Fibroblast of lung (primary cell): ENCODE measurements at regions not wholly inside any gene's neighbourhood (a gene's known extent, or its start where the extent isn't known, plus 50 kb on each side); places are given as distances from the start of the nearest gene placed in this dataset.
"Not testable (repeated sequence)": the region's sequence is repeated elsewhere in the genome, so short reads cannot be mapped to it uniquely, and the experiment has no call there.

ENCODE experiments used
- DNase-seq, 2 donors: peaks; one replicate each; pipeline versions ENCODE4 v3.0.0 to v3.0.0-alpha.2; 2010; ENCODE audit warnings: low read depth in 2 of 2
- H2AFZ ChIP-seq: 2 replicates; pipeline ENCODE4 v1.5.1; 2012; ENCODE audit warnings: low read length, control low read depth, inconsistent platforms
- H3K27ac ChIP-seq: 2 replicates; pipeline ENCODE4 v1.5.1; 2011; ENCODE audit warnings: low read length, control low read depth; ENCODE audit not compliant: insufficient read depth
- H3K27me3 ChIP-seq: 2 replicates; pipeline ENCODE4 v1.5.1; 2011; ENCODE audit warnings: mild to moderate bottlenecking, low read length; ENCODE audit not compliant: control insufficient read depth, insufficient read depth
- H3K36me3 ChIP-seq: 2 replicates; pipeline ENCODE4 v1.5.1; 2011; ENCODE audit warnings: low read length; ENCODE audit not compliant: control insufficient read depth, insufficient read depth
- H3K4me1 ChIP-seq: 2 replicates; pipeline ENCODE4 v1.5.1; 2011; ENCODE audit warnings: low read length; ENCODE audit not compliant: control insufficient read depth, insufficient read depth; ENCODE audit errors: extremely low read depth
- H3K4me2 ChIP-seq: 2 replicates; pipeline ENCODE4 v1.5.1; 2011; ENCODE audit warnings: low read length, control low read depth; ENCODE audit not compliant: insufficient read depth; ENCODE audit errors: extremely low read depth
- H3K4me3 ChIP-seq, 4 experiments: fragments of 200-600 bp in 1 of 4; sonication (generic) in 1 of 4; replicated peaks in 1 of 4; 2 replicates each; pipeline ENCODE4 v1.5.1; 2011 to 2016; ENCODE audit warnings: low read length in 4 of 4, low read depth in 3 of 4, mild to moderate bottlenecking in 3 of 4, control low read depth in 2 of 4, inconsistent platforms in 1 of 4, mixed read lengths in 1 of 4; ENCODE audit not compliant: insufficient read depth in 1 of 4; ENCODE audit errors: control extremely low read depth in 1 of 4
- H3K79me2 ChIP-seq: 2 replicates; pipeline ENCODE4 v1.5.1; 2012; ENCODE audit warnings: mild to moderate bottlenecking, low read length, inconsistent platforms; ENCODE audit not compliant: control insufficient read depth, insufficient read depth
- H3K9ac ChIP-seq: 2 replicates; pipeline ENCODE4 v1.5.1; 2011; ENCODE audit warnings: mild to moderate bottlenecking, low read length, control low read depth; ENCODE audit not compliant: insufficient read depth
- H3K9me3 ChIP-seq: 2 replicates; pipeline ENCODE4 v1.5.1; 2012; ENCODE audit warnings: low read depth, low read length; ENCODE audit not compliant: control insufficient read depth, insufficient read depth
- H4K20me1 ChIP-seq: 2 replicates; pipeline ENCODE4 v1.5.1; 2011; ENCODE audit warnings: low read length; ENCODE audit not compliant: control insufficient read depth, insufficient read depth; ENCODE audit errors: extremely low read depth
- EZH2 ChIP-seq: IDR thresholded peaks from 2 replicates; pipeline ENCODE4 v1.5.1; 2012; ENCODE audit warnings: low read length, control low read depth, mild to moderate bottlenecking; ENCODE audit errors: missing control alignments
- TF ChIP-seq, protein P1 (sequence below), 2 donors: IDR thresholded peaks in 1 of 2; conservative IDR thresholded peaks in 1 of 2; 1 replicate in 1 of 2; 2 replicates in 1 of 2; pipeline ENCODE4 v1.5.1; 2011 to 2012; ENCODE audit warnings: low read length in 2 of 2, control low read depth in 1 of 2, inconsistent platforms in 1 of 2, low read depth in 1 of 2, mild to moderate bottlenecking in 1 of 2

DNA sequence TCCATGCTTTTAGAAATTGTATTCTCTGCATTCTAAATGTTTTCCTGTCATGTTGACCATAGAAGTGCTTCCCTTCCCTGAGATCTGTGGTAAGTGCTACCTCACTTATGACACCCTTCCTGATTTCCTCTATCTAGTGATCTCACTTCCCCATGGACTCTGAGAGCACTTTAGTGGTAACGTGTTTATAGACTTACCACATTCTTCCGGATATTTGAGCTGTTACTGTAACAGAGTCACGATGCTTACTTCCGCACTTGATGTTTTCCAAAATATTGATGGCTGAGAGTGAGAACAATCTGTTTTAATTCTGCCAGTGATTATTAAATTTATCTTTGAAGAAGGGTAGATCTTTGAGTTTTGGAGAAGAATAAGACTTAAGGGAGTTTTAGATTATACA is 60.1 kb upstream of the NAMPT start:
- Histone ChIP-seq H3K4me2 (no peak overlapping the region), H3K9ac (no peak overlapping the region), H3K4me1 (peaks cover 2% of the 10 kb centered on the region), H4K20me1 (no peaks in the 10 kb centered on the region), H3K9me3 (no peaks in the 10 kb centered on the region), H3K79me2 (no peaks in the 10 kb centered on the region), H3K4me3 (no peak overlapping the region), H3K36me3 (no peaks in the 10 kb centered on the region), H2AFZ (no peak overlapping the region), H3K27ac (no peak overlapping the region), H3K27me3 (no peaks in the 10 kb centered on the region)
- TF ChIP-seq, protein P1, sequence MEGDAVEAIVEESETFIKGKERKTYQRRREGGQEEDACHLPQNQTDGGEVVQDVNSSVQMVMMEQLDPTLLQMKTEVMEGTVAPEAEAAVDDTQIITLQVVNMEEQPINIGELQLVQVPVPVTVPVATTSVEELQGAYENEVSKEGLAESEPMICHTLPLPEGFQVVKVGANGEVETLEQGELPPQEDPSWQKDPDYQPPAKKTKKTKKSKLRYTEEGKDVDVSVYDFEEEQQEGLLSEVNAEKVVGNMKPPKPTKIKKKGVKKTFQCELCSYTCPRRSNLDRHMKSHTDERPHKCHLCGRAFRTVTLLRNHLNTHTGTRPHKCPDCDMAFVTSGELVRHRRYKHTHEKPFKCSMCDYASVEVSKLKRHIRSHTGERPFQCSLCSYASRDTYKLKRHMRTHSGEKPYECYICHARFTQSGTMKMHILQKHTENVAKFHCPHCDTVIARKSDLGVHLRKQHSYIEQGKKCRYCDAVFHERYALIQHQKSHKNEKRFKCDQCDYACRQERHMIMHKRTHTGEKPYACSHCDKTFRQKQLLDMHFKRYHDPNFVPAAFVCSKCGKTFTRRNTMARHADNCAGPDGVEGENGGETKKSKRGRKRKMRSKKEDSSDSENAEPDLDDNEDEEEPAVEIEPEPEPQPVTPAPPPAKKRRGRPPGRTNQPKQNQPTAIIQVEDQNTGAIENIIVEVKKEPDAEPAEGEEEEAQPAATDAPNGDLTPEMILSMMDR (conservative IDR thresholded peaks at IDR 0.05 in 1 of 2, IDR thresholded peaks at IDR 0.05 in 1 of 2; ENCODE audit: low read depth in 1 of 2, low read length in 2 of 2): no peak
- TF ChIP-seq EZH2: no peak
- peak; percentile 15 to 53 for DNase-seq

DNA sequence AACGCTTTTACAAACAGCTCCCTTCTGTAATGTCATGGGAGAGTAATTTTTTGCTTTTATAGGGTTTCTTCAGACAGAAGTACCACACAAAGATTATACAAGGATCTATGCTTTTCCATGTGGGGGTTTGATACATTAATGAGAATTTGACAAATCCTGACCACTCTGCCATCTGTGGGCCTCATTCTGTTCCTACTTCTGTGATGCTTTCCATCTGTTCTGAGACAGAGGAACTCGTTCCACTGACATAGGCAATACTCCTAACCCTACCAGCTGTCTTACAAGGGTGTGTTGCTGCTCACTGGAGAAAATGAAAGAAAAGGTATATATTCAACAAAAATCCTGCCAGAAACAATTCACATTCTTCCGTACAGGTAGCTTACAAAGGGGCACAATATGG is 59.4 kb upstream of the NAMPT start:
- Histone ChIP-seq H3K27ac (no peak overlapping the region), H3K4me1 (peaks cover 2% of the 10 kb centered on the region), H2AFZ (no peak overlapping the region), H3K4me2 (no peak overlapping the region), H4K20me1 (no peaks in the 10 kb centered on the region), H3K36me3 (no peaks in the 10 kb centered on the region), H3K9ac (no peak overlapping the region), H3K4me3 (no peak overlapping the region), H3K27me3 (no peaks in the 10 kb centered on the region), H3K9me3 (no peaks in the 10 kb centered on the region), H3K79me2 (no peaks in the 10 kb centered on the region)
- DNase-seq: peak in 1 of 2 donors; percentile 28
- no peak for TF ChIP-seq EZH2
- TF ChIP-seq, protein P1 (conservative IDR thresholded peaks at IDR 0.05 in 1 of 2, IDR thresholded peaks at IDR 0.05 in 1 of 2; ENCODE audit: low read depth in 1 of 2, low read length in 2 of 2): no peak

DNA sequence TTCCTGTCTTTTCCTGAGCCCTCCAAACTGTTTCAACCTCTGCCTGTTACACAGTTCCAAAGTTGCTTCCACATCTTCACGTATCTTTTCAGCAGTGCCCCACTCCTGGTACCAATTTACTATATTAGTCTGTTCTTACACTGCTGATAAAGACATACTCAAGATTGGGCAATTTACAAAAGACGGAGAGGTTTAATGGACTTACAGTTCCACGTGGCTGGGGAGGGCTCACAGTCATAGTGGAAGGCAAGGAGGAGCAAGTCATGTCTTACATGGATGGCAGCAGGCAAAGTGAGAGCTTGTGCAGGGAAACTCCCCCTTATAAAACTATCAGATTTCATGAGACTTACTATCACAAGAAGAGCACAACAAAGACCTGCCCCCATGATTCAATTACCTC is 57.3 kb upstream of the NAMPT start:
- not testable (repeated sequence) for H3K27me3 ChIP-seq, H3K36me3 ChIP-seq, H2AFZ ChIP-seq, H3K4me2 ChIP-seq, DNase-seq, H3K4me1 ChIP-seq, H3K4me3 ChIP-seq, H4K20me1 ChIP-seq, H3K9ac ChIP-seq, H3K79me2 ChIP-seq, H3K9me3 ChIP-seq, H3K27ac ChIP-seq

DNA sequence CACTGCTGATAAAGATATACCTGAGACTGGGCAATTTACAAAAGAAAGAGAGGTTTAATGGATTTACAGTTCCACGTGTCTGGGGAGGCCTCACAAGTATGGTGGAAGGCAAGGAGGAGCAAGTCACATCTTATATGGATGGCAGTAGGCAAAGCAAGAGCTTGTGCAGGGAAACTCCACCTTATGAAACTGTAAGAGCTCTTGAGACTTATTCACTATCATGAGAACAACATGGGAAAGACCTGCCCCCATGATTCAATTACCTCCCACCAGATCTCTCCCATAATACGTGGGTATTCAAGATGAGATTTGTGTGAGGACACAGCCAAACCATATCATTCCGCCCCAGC is 55.4 kb upstream of the NAMPT start:
- not testable (repeated sequence) for H3K4me1 ChIP-seq, H2AFZ ChIP-seq, H3K27ac ChIP-seq, DNase-seq, H3K27me3 ChIP-seq, H3K9ac ChIP-seq, H3K79me2 ChIP-seq, H3K36me3 ChIP-seq, H3K9me3 ChIP-seq, H3K4me2 ChIP-seq, H3K4me3 ChIP-seq, H4K20me1 ChIP-seq
